Kidney (tissue), 10 donors: ENCODE measurements at regions not wholly inside any gene's neighbourhood (a gene's known extent, or its start where the extent isn't known, plus 50 kb on each side); places are given as distances from the start of the nearest gene placed in this dataset.
"Not testable (repeated sequence)": the region's sequence is repeated elsewhere in the genome, so short reads cannot be mapped to it uniquely, and the experiment has no call there.

Experiments
- DNase-seq, 5 donors: peaks; one replicate each; pipeline ENCODE4 v3.0.0-alpha.2; 2013 to 2020
- FAIRE-seq: peaks from 2 replicates; lab custom pipeline; 2012; peaks lifted over from hg19 to GRCh38; lab: Jason Lieb, UNC
- H3K27ac ChIP-seq, 2 donors: one replicate each; pipeline ENCODE4 v1.7.0; 2013; ENCODE audit warnings: low read depth in 2 of 2, low read length in 2 of 2, inconsistent platforms in 1 of 2
- H3K27me3 ChIP-seq: one replicate; pipeline ENCODE4 v1.7.1; 2013; ENCODE audit warnings: low read length, inconsistent platforms; ENCODE audit not compliant: control insufficient read depth, insufficient read depth
- H3K36me3 ChIP-seq, 3 donors: one replicate each; pipeline versions ENCODE4 v1.7.0 to v1.7.1; 2013; ENCODE audit warnings: low read length in 3 of 3, control low read depth in 1 of 3, inconsistent platforms in 1 of 3; ENCODE audit not compliant: insufficient read depth in 3 of 3, control insufficient read depth in 2 of 3
- H3K4me1 ChIP-seq, 3 donors: one replicate each; pipeline versions ENCODE4 v1.7.0 to v1.7.1; 2013; ENCODE audit warnings: low read length in 3 of 3, inconsistent platforms in 1 of 3, low read depth in 1 of 3; ENCODE audit not compliant: control insufficient read depth in 2 of 3, insufficient read depth in 2 of 3
- H3K4me3 ChIP-seq, 3 donors: one replicate each; pipeline versions ENCODE4 v1.7.0 to v1.8.1; 2013; ENCODE audit warnings: low read length in 3 of 3, control low read depth in 1 of 3, inconsistent platforms in 1 of 3
- H3K9ac ChIP-seq, 3 donors: one replicate each; pipeline versions ENCODE4 v1.7.0 to v1.7.1; 2013; ENCODE audit warnings: low read length in 3 of 3, control low read depth in 1 of 3, inconsistent platforms in 1 of 3
- H3K9me3 ChIP-seq, 3 donors: one replicate each; pipeline versions ENCODE4 v1.7.0 to v1.7.1; 2013; ENCODE audit warnings: low read length in 3 of 3, control low read depth in 1 of 3, inconsistent platforms in 1 of 3; ENCODE audit not compliant: control insufficient read depth in 2 of 3, insufficient read depth in 1 of 3
- intact Hi-C: fragments of 100-400 bp; cut with DNase I; formaldehyde crosslinking; loops from one replicate; pipeline ENCODE4 v1.11.1; 2022
- donor health status: control.
- donor health status: control.
- donor health status: DM: yes; HTN: yes; CAD: no.
- donor health status: Normal renal cell carcinoma (clear cell type).

GRCh38 chr17:64800987-64801386, 118.3 kb downstream of the LRRC37A3 start:
- intact Hi-C loops, H3K9me3 ChIP-seq, H3K27me3 ChIP-seq, H3K4me3 ChIP-seq, FAIRE-seq, H3K4me1 ChIP-seq, H3K36me3 ChIP-seq, H3K9ac ChIP-seq, H3K27ac ChIP-seq: not testable (repeated sequence)
- DNase-seq, result peak in 1 of 5 donors; percentile 3

DNA sequence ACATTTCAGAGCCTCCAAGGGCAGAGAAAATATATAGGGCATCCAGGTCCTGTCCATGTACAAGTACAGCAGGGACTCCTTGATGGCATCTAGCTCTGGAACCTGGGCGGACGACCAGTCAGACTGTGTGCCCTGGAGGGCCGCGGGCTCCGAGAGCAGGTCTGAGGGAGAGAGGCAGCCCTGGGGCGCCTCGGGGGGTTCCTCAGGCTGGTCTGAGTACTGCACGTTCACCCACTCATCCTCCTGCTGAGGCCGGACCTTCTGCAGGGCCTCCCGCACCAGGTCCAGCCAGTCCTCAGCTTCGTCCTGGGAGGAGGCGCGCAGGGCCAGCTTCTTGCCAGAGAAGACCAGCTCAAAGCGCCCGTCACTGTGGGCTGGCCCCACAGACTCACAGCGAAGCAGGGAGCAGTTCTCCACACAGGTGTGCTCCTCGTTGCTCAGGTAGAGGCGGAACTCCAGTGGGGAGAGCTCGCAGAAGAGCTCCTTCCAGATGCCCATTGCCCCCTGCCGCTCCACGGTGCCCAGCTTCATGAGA, 118.8 kb downstream of the LRRC37A3 start:
- peak in 2 of 5 donors; percentile 6 to 49 for DNase-seq
- H3K4me3 ChIP-seq, H3K9ac ChIP-seq, H3K4me1 ChIP-seq, H3K36me3 ChIP-seq, intact Hi-C loops, FAIRE-seq, H3K27ac ChIP-seq, H3K9me3 ChIP-seq, H3K27me3 ChIP-seq: not testable (repeated sequence)

GRCh38 chr17:64799543-64800188, 119.6 kb downstream of the LRRC37A3 start:
- H3K9me3 ChIP-seq, H3K4me3 ChIP-seq, intact Hi-C loops, FAIRE-seq, H3K27me3 ChIP-seq, H3K27ac ChIP-seq, H3K4me1 ChIP-seq, H3K9ac ChIP-seq, H3K36me3 ChIP-seq: not testable (repeated sequence)
- peak in 1 of 5 donors; percentile 46 for DNase-seq

GRCh38 chr17:64798961-64799360, 120.3 kb downstream of the LRRC37A3 start:
- H3K27me3 ChIP-seq, H3K36me3 ChIP-seq, H3K4me1 ChIP-seq, H3K27ac ChIP-seq, H3K9ac ChIP-seq, intact Hi-C loops, FAIRE-seq, H3K4me3 ChIP-seq, H3K9me3 ChIP-seq, DNase-seq: not testable (repeated sequence)

GRCh38 chr17:64798489-64798790, 120.8 kb downstream of the LRRC37A3 start:
- FAIRE-seq, H3K27ac ChIP-seq, H3K9ac ChIP-seq, H3K9me3 ChIP-seq, H3K36me3 ChIP-seq, H3K27me3 ChIP-seq, intact Hi-C loops, H3K4me3 ChIP-seq, H3K4me1 ChIP-seq: not testable (repeated sequence)
- peak in 2 of 5 donors; percentile 2 to 46 for DNase-seq

- H3K27me3 ChIP-seq, H3K36me3 ChIP-seq, H3K4me1 ChIP-seq, H3K9me3 ChIP-seq, FAIRE-seq, H3K4me3 ChIP-seq, H3K27ac ChIP-seq, H3K9ac ChIP-seq, intact Hi-C loops: not testable (repeated sequence)
- peak in 1 of 5 donors; percentile 63 for DNase-seq
These were observed 121.4 kb downstream of the LRRC37A3 start for GRCh38 chr17:64797746-64798488.

- intact Hi-C loops, DNase-seq, H3K4me3 ChIP-seq, H3K4me1 ChIP-seq, H3K27me3 ChIP-seq, FAIRE-seq, H3K36me3 ChIP-seq, H3K27ac ChIP-seq, H3K9me3 ChIP-seq, H3K9ac ChIP-seq: not testable (repeated sequence)
These were observed 123.9 kb downstream of the LRRC37A3 start for GRCh38 chr17:64795342-64795741.

DNA sequence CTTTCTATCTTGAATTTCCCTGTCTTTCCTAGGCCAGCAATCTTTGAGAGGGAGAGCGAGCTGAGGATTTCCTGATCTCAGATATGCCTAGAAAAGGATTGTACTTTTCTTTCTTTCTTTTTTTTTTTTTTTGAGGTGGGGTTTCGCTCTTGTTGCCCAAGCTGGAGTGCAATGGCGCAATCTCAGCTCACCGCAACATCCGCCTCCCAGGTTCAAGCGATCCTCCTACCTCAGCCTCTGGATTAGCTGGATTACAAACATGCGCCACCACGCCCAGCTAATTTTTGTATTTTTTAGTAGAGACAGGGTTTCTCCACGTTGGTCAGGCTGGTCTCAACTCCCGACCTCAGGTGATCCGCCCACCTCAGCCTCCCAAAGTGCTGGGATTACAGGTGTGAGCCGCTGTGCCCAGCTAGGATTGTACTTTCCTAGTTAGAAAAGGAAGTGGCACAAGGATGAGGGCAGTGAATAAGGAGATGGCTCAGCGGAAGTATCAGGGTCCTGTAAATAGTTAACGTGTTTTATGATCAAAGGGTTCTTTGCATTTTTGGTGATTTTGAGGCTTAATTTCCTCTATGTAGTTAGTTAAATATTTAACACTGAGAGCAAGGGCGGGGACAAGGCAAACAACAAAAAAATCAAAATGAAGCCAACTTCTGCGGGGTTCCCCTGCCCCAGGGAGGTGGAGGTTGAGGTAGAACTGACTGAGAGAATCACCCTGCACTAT, 124.6 kb downstream of the LRRC37A3 start:
- H3K9ac ChIP-seq, intact Hi-C loops, DNase-seq, H3K27ac ChIP-seq, H3K4me1 ChIP-seq, H3K4me3 ChIP-seq, H3K36me3 ChIP-seq, H3K9me3 ChIP-seq, FAIRE-seq, H3K27me3 ChIP-seq: not testable (repeated sequence)
